HepG2 (cell line): ENCODE measurements at regions not wholly inside any gene's neighbourhood (a gene's known extent, or its start where the extent isn't known, plus 50 kb on each side); places are given as distances from the start of the nearest gene placed in this dataset.

Experiments
- CEBPG ChIP-seq: IDR thresholded peaks from 2 replicates; pipeline ENCODE4 v1.6.1; 2016
- DMAP1 ChIP-seq: IDR thresholded peaks from 2 replicates; pipeline ENCODE4 v1.6.1; 2016
- HDAC2 ChIP-seq: sonication (generic); formaldehyde crosslinking; IDR thresholded peaks from 2 replicates; pipeline ENCODE4 v1.4.0; 2020; ENCODE audit warnings: missing genetic modification reagents
- HOXD1 ChIP-seq: sonication (generic); formaldehyde crosslinking; IDR thresholded peaks from 2 replicates; pipeline ENCODE4 v1.5.0; 2020; ENCODE audit warnings: missing genetic modification reagents
- IKZF5 ChIP-seq: IDR thresholded peaks from 2 replicates; pipeline ENCODE4 v1.6.1; 2018; ENCODE audit warnings: missing genetic modification reagents, mild to moderate bottlenecking, missing compliant biosample characterization
- MAF1 ChIP-seq: sonication (generic); formaldehyde crosslinking; IDR thresholded peaks from 2 replicates; pipeline ENCODE4 v1.5.0; 2020; ENCODE audit warnings: missing genetic modification reagents, borderline replicate concordance
- MIER3 ChIP-seq: IDR thresholded peaks from 2 replicates; pipeline ENCODE4 v1.6.1; 2016; ENCODE audit warnings: missing compliant biosample characterization, borderline replicate concordance
- MLXIP ChIP-seq: sonication (generic); formaldehyde crosslinking; IDR thresholded peaks from 2 replicates; pipeline ENCODE4 v1.9.0; 2021; ENCODE audit warnings: missing genetic modification reagents, borderline replicate concordance
- MNT ChIP-seq: fragments of 450-650 bp; IDR thresholded peaks from 2 replicates; pipeline ENCODE4 v1.6.1; 2016
- NCOA5 ChIP-seq: sonication (generic); formaldehyde crosslinking; IDR thresholded peaks from 2 replicates; pipeline ENCODE4 v1.4.0; 2020; ENCODE audit warnings: missing genetic modification reagents
- PAWR ChIP-seq: sonication (generic); formaldehyde crosslinking; IDR thresholded peaks from 2 replicates; pipeline ENCODE4 v1.4.0; 2020; ENCODE audit warnings: missing genetic modification reagents, mild to moderate bottlenecking, borderline replicate concordance
- PTBP1 ChIP-seq: fragments of 200-400 bp; formaldehyde crosslinking; IDR thresholded peaks from 2 replicates; pipeline ENCODE4 v1.6.1; 2018; ENCODE audit warnings: low read length, low read depth; ENCODE audit not compliant: poor library complexity, severe bottlenecking
- SMAD1 ChIP-seq: sonication (generic); formaldehyde crosslinking; IDR thresholded peaks from 2 replicates; pipeline ENCODE4 v1.4.0; 2020; ENCODE audit warnings: missing genetic modification reagents, low read depth, mild to moderate bottlenecking, borderline replicate concordance
- ZBTB44 ChIP-seq: sonication (generic); formaldehyde crosslinking; IDR thresholded peaks from 2 replicates; pipeline ENCODE4 v1.4.0; 2020; ENCODE audit warnings: missing genetic modification reagents
- ZMAT5 ChIP-seq: sonication (generic); formaldehyde crosslinking; IDR thresholded peaks from 2 replicates; pipeline ENCODE4 v1.5.0; 2020; ENCODE audit warnings: mild to moderate bottlenecking, low read depth, missing genetic modification reagents, borderline replicate concordance
- ZNF317 ChIP-seq: sonication (generic); formaldehyde crosslinking; IDR thresholded peaks from 2 replicates; pipeline ENCODE4 v1.5.0; 2020; ENCODE audit warnings: mild to moderate bottlenecking, missing genetic modification reagents
- ZNF562 ChIP-seq: sonication (generic); formaldehyde crosslinking; IDR thresholded peaks from 2 replicates; pipeline ENCODE4 v1.8.0; 2022; ENCODE audit warnings: missing genetic modification reagents, borderline replicate concordance
- ZNF567 ChIP-seq: sonication (generic); formaldehyde crosslinking; IDR thresholded peaks from 2 replicates; pipeline ENCODE4 v1.8.1; 2023; ENCODE audit warnings: mild to moderate bottlenecking, missing genetic modification reagents, borderline replicate concordance
- ZNF703 ChIP-seq: sonication (generic); formaldehyde crosslinking; IDR thresholded peaks from 2 replicates; pipeline ENCODE4 v1.5.1; 2020; ENCODE audit warnings: missing genetic modification reagents, mild to moderate bottlenecking, moderate library complexity, borderline replicate concordance
- ZNF878 ChIP-seq: sonication (generic); formaldehyde crosslinking; IDR thresholded peaks from 2 replicates; pipeline ENCODE4 v1.8.1; 2023; ENCODE audit warnings: mild to moderate bottlenecking, missing genetic modification reagents, moderate library complexity
- ZNF879 ChIP-seq: sonication (generic); formaldehyde crosslinking; IDR thresholded peaks from 2 replicates; pipeline ENCODE4 v1.8.1; 2023; ENCODE audit warnings: missing genetic modification reagents
- ZSCAN20 ChIP-seq: sonication (generic); formaldehyde crosslinking; IDR thresholded peaks from 2 replicates; pipeline ENCODE4 v1.4.0; 2020; ENCODE audit warnings: missing genetic modification reagents, mild to moderate bottlenecking, borderline replicate concordance

- no peak for TF ChIP-seq MAF1 (CRISPR knock-in tag)
- TF ChIP-seq MIER3 (CRISPR knock-in tag): no peak; the same call in 1 of the 2 replicates
- TF ChIP-seq PAWR (CRISPR knock-in tag): 0 out of 2 replicates have a peak, but pooled peaks have one; percentile 19
- TF ChIP-seq SMAD1 (CRISPR knock-in tag): no peak
- no peak for TF ChIP-seq ZNF562
- no peak for TF ChIP-seq ZNF703 (CRISPR knock-in tag)
- no peak for TF ChIP-seq ZNF567 (CRISPR knock-in tag)
- TF ChIP-seq ZNF317 (CRISPR knock-in tag): peak; percentile 62; the same call in 1 of the 2 replicates
- no peak for TF ChIP-seq ZSCAN20 (CRISPR knock-in tag)
- TF ChIP-seq DMAP1 (CRISPR knock-in tag): peak; percentile 21; the same call in 1 of the 2 replicates
- TF ChIP-seq ZNF879: peak; percentile 64; the same call in 1 of the 2 replicates
- no peak for TF ChIP-seq NCOA5 (CRISPR knock-in tag)
- 0 out of 2 replicates have a peak, but pooled peaks have one; percentile 24 for TF ChIP-seq HOXD1 (CRISPR knock-in tag)
- TF ChIP-seq MLXIP (CRISPR knock-in tag): no peak
- TF ChIP-seq MNT: no peak
- peak; percentile 30; the same call in 1 of the 2 replicates for TF ChIP-seq IKZF5 (CRISPR knock-in tag)
- TF ChIP-seq PTBP1: no peak
- no peak for TF ChIP-seq ZBTB44 (CRISPR knock-in tag)
- TF ChIP-seq ZNF878 (CRISPR knock-in tag): no peak
- TF ChIP-seq ZMAT5: no peak
- peak; percentile 76 for TF ChIP-seq CEBPG
- peak; percentile 75 for TF ChIP-seq HDAC2
These were observed 289.7 kb upstream of the SEMA6A start (continued) for GRCh38 chr5:116864157-116864837.
